Osteocyte (in vitro differentiated cells): ENCODE measurements at regions not wholly inside any gene's neighbourhood (a gene's known extent, or its start where the extent isn't known, plus 50 kb on each side); places are given as distances from the start of the nearest gene placed in this dataset.

Experiments
- DNase-seq: peaks from one replicate; pipeline ENCODE4 v3.0.0; 2021; ENCODE audit warnings: mixed read lengths; ENCODE audit not compliant: unreplicated experiment; ENCODE audit errors: extremely low spot score
- H3K27ac Mint-ChIP-seq: one replicate; pipeline ENCODE4 v1.8.0; 2021; ENCODE audit warnings: mild to moderate bottlenecking, mixed read lengths; ENCODE audit not compliant: unreplicated experiment
- H3K27me3 Mint-ChIP-seq: one replicate; pipeline ENCODE4 v1.8.0; 2021; ENCODE audit warnings: mixed read lengths; ENCODE audit not compliant: unreplicated experiment
- H3K36me3 Mint-ChIP-seq: one replicate; pipeline ENCODE4 v1.8.0; 2021; ENCODE audit warnings: mixed read lengths; ENCODE audit not compliant: unreplicated experiment
- H3K4me1 Mint-ChIP-seq: one replicate; pipeline ENCODE4 v1.8.0; 2021; ENCODE audit warnings: mixed read lengths; ENCODE audit not compliant: unreplicated experiment
- H3K4me3 Mint-ChIP-seq: one replicate; pipeline ENCODE4 v1.8.0; 2021; ENCODE audit warnings: mild to moderate bottlenecking, moderate library complexity, mixed read lengths; ENCODE audit not compliant: unreplicated experiment
- H3K9me3 Mint-ChIP-seq: one replicate; pipeline ENCODE4 v1.8.0; 2021; ENCODE audit warnings: mixed read lengths; ENCODE audit not compliant: unreplicated experiment
- TF ChIP-seq, protein P1 (sequence below): fragments of 200-600 bp; sonication (generic); IDR thresholded peaks from 2 replicates; pipeline ENCODE4 v1.5.0; 2021; ENCODE audit warnings: antibody characterized with exemption, mild to moderate bottlenecking, moderate library complexity

DNA sequence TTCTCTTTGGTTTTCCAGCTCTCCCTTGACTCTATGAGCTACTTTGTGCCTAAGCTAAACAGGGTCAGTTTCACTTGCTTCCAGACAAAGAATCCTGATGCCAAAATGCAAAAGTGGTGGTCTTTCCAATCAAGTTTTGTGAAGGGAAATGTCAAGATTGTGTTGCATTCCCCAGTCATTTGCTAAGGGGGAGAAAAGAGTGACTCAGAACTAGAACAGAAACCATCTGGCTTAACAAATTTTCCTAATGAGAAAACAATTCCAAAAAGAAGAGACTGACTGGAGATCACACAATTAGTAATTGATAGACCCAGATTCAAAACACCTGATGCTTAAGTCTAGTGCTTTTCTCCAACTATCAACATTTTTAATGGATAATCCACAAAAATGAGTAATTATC lies 235.1 kb upstream of the DIO2 start:
- Mint-ChIP-seq H3K27me3 (no peaks in the 10 kb centered on the region), H3K4me1 (peaks cover 5% of the 10 kb centered on the region), H3K27ac (no peak overlapping the region), H3K9me3 (peaks cover 9% of the 10 kb centered on the region), H3K4me3 (no peak overlapping the region), H3K36me3 (peaks cover 3% of the 10 kb centered on the region)
- TF ChIP-seq, protein P1, sequence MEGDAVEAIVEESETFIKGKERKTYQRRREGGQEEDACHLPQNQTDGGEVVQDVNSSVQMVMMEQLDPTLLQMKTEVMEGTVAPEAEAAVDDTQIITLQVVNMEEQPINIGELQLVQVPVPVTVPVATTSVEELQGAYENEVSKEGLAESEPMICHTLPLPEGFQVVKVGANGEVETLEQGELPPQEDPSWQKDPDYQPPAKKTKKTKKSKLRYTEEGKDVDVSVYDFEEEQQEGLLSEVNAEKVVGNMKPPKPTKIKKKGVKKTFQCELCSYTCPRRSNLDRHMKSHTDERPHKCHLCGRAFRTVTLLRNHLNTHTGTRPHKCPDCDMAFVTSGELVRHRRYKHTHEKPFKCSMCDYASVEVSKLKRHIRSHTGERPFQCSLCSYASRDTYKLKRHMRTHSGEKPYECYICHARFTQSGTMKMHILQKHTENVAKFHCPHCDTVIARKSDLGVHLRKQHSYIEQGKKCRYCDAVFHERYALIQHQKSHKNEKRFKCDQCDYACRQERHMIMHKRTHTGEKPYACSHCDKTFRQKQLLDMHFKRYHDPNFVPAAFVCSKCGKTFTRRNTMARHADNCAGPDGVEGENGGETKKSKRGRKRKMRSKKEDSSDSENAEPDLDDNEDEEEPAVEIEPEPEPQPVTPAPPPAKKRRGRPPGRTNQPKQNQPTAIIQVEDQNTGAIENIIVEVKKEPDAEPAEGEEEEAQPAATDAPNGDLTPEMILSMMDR = no peak
- no peak for DNase-seq

DNA sequence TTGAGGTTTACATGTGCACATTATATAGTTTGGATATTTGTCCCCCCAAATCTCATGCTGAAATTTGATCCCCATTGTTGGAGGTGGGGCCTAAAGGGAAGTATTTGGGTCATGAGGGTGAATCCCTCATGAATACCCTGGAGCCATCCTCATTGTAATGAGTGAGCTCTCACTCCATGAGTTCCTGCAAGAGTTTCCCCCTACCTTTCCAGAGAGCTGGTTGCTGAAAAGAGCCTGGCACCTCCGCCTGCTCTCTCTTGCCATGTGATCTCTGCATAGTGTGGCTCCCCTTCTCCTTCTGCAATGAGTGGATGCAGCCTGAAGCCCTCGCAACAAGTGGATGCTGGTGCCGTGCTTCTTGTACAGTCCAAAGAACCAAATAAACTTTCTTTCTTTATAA lies 234.3 kb upstream of the DIO2 start:
- TF ChIP-seq, protein P1 = no peak
- Mint-ChIP-seq H3K27ac (no peak overlapping the region), H3K4me1 (peaks cover 5% of the 10 kb centered on the region), H3K36me3 (peaks cover 4% of the 10 kb centered on the region), H3K9me3 (peaks cover 5% of the 10 kb centered on the region), H3K27me3 (no peaks in the 10 kb centered on the region), H3K4me3 (no peak overlapping the region)
- no peak for DNase-seq

DNA sequence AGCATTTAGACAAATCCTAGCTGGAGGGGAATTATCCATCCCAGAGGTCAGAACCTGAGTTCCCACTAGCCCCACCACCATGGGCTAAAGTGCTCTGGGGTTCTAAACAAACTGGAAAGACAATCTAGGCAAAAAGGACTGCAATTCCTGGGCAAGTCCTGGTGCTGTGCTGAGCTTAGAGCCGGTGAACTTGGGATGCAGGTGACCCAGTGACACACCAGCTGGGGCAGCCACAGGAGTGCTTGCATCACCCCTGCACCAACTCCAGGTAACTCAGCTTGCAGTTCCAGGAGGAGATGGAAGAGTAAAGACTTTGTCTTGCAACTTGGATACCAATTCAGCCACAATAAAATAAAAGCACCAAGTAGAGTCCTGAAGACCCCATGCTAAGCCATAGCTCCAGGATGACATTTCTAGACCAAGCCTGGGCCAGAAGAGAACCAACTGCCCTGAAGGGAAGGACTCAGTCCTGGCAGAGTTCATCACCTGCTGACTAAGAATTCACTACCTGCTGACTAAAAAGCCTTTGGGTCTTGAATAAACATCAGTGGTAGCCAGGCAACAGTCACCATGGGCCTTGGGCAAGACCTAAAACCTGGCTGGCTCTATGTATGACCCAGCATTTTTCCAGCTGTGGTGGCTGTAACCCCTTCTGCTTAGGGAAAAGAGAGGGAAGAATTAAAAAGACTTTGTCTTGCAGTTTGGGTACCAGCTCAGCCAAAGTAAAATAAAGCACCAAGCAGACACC lies 223.4 kb upstream of the DIO2 start:
- Mint-ChIP-seq H3K4me1 (peaks cover 5% of the 10 kb centered on the region), H3K27me3 (no peaks in the 10 kb centered on the region), H3K36me3 (peaks cover 11% of the 10 kb centered on the region), H3K27ac (no peak overlapping the region), H3K4me3 (no peak overlapping the region), H3K9me3 (peaks cover 22% of the 10 kb centered on the region)
- TF ChIP-seq, protein P1 = no peak
- no peak for DNase-seq

DNA sequence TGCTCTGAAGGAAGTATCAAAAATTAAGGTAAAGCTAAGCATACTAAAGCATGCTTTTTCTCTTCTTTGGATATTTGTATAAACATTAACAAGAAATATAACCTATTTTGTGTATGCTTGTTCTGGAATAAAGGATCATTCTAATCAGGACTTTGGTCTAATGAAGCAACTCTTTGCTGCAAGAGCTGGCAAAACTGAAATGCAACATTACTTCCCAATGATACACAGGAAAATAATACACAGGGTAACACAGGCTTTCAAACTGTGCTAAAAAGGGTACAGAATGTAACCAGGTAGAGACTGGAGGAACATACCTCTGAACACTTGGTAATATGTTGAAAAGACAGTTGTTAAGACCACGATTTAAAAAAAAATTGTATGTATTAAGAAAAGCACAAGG lies 222.5 kb upstream of the DIO2 start:
- TF ChIP-seq, protein P1 = no peak
- peaks cover 14% of the 10 kb centered on the region for H3K9me3 Mint-ChIP-seq
- no peak for DNase-seq
- no peaks in the 10 kb centered on the region for H3K27me3 Mint-ChIP-seq
- peaks cover 8% of the 10 kb centered on the region for H3K36me3 Mint-ChIP-seq
- no peak overlapping the region for H3K4me3 Mint-ChIP-seq
- H3K27ac Mint-ChIP-seq = no peak overlapping the region
- peaks cover 13% of the 10 kb centered on the region for H3K4me1 Mint-ChIP-seq

DNA sequence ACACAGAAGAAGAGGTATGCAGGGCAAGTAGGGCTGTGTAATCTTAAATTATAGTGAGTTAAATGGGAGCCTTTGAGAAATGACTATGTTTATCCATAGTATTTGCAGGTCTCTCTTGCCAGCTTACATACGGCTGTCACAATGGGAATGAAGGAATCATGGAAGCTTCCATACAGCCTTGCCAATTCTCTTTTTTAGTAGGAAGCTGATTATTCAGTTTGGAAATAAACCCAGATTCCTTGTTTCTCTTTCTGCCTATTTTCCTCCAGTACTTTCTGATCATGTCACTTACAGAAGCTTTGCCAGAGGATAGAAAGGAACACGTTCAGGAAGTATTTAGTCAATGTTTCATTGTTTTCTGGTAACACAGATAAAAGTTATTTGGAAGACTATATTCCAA lies 217.4 kb upstream of the DIO2 start:
- TF ChIP-seq, protein P1 = no peak
- H3K36me3 Mint-ChIP-seq = peaks cover 3% of the 10 kb centered on the region
- peaks cover 24% of the 10 kb centered on the region for H3K4me1 Mint-ChIP-seq
- no peak for DNase-seq
- H3K27me3 Mint-ChIP-seq = no peaks in the 10 kb centered on the region
- H3K27ac Mint-ChIP-seq = peak overlapping the region; percentile 55
- H3K9me3 Mint-ChIP-seq = no peaks in the 10 kb centered on the region
- no peak overlapping the region for H3K4me3 Mint-ChIP-seq
